ENCODE measurements at regions not wholly inside any gene's neighbourhood (a gene's known extent, or its start where the extent isn't known, plus 50 kb on each side); places are given as distances from the start of the nearest gene placed in this dataset.
"Not testable (repeated sequence)": the region's sequence is repeated elsewhere in the genome, so short reads cannot be mapped to it uniquely, and the experiment has no call there.

GRCh38 chr15:95608371-95608770 is 722.1 kb upstream of the NR2F2 start:
- DNase-seq (ENCODE audit: low spot score) = no peak

- DNase-seq (ENCODE audit: low spot score) = no peak
Observed at GRCh38 chr15:95609096-95609495, 721.4 kb upstream of the NR2F2 start.

- peak; percentile 14 for DNase-seq (ENCODE audit: low spot score)
Observed at GRCh38 chr15:95610945-95611344, 719.6 kb upstream of the NR2F2 start.

GRCh38 chr15:95615436-95615835 is 715.1 kb upstream of the NR2F2 start:
- DNase-seq (ENCODE audit: low spot score) = no peak

GRCh38 chr15:95616306-95616705 is 714.2 kb upstream of the NR2F2 start:
- no peak for DNase-seq (ENCODE audit: low spot score)

- no peak for DNase-seq (ENCODE audit: low spot score)
Observed at GRCh38 chr15:95620934-95621579, 709.4 kb upstream of the NR2F2 start.

- DNase-seq (ENCODE audit: low spot score) = no peak
Observed at GRCh38 chr15:95622843-95623242, 707.7 kb upstream of the NR2F2 start.

- no peak for DNase-seq (ENCODE audit: low spot score)
Observed at GRCh38 chr15:95624100-95624499, 706.4 kb upstream of the NR2F2 start.

GRCh38 chr15:95624616-95625361 is 705.7 kb upstream of the NR2F2 start:
- DNase-seq (ENCODE audit: low spot score) = no peak

GRCh38 chr15:95626501-95627361 is 703.8 kb upstream of the NR2F2 start:
- no peak for DNase-seq (ENCODE audit: low spot score)

GRCh38 chr15:95629503-95630168 is 700.9 kb upstream of the NR2F2 start:
- no peak for DNase-seq (ENCODE audit: low spot score)

- DNase-seq (ENCODE audit: low spot score) = no peak
Observed at GRCh38 chr15:95630683-95631082, 699.8 kb upstream of the NR2F2 start.

GRCh38 chr15:95635666-95636065 is 694.8 kb upstream of the NR2F2 start:
- peak; percentile 13 for DNase-seq (ENCODE audit: low spot score)

- DNase-seq (ENCODE audit: low spot score) = no peak
Observed at GRCh38 chr15:95636107-95636506, 694.4 kb upstream of the NR2F2 start.

GRCh38 chr15:95637234-95637633 is 693.3 kb upstream of the NR2F2 start:
- not testable (repeated sequence) for DNase-seq (ENCODE audit: low spot score)

GRCh38 chr15:95639208-95639607 is 691.3 kb upstream of the NR2F2 start:
- no peak for DNase-seq (ENCODE audit: low spot score)

- DNase-seq (ENCODE audit: low spot score) = no peak
Observed at GRCh38 chr15:95644100-95644875, 686.2 kb upstream of the NR2F2 start.

GRCh38 chr15:95645791-95646338 is 684.6 kb upstream of the NR2F2 start:
- DNase-seq (ENCODE audit: low spot score) = no peak

GRCh38 chr15:95646484-95647273 is 683.8 kb upstream of the NR2F2 start:
- DNase-seq (ENCODE audit: low spot score) = no peak

- DNase-seq (ENCODE audit: low spot score) = no peak
Observed at GRCh38 chr15:95647531-95648277, 682.8 kb upstream of the NR2F2 start.

Data from COLO829 (cell line).